DMS114 treated with DMSO at 0.1 percent for 48 hours (cell line): ENCODE measurements at regions not wholly inside any gene's neighbourhood (a gene's known extent, or its start where the extent isn't known, plus 50 kb on each side); places are given as distances from the start of the nearest gene placed in this dataset.

Source experiments
- DNase-seq: peaks from one replicate; lab custom pipeline; 2025; ENCODE audit not compliant: unreplicated experiment; lab: John Stamatoyannopoulos, UW

GRCh38 chr12:22893878-22894277 is 268.9 kb downstream of the ETNK1 start:
- no peak for DNase-seq

GRCh38 chr12:22899184-22899583 is 274.2 kb downstream of the ETNK1 start:
- no peak for DNase-seq

- DNase-seq: no peak
Observed at GRCh38 chr12:22900401-22900800, 275.4 kb downstream of the ETNK1 start.

- no peak for DNase-seq
Observed at GRCh38 chr12:22904485-22904884, 279.5 kb downstream of the ETNK1 start.

- DNase-seq: no peak
Observed at GRCh38 chr12:22916241-22916640, 291.3 kb downstream of the ETNK1 start.

- no peak for DNase-seq
Observed at GRCh38 chr12:22916815-22917214, 291.8 kb downstream of the ETNK1 start.

- DNase-seq: no peak
Observed at GRCh38 chr12:22919883-22920282, 294.9 kb downstream of the ETNK1 start.

GRCh38 chr12:22923768-22924167 is 298.8 kb downstream of the ETNK1 start:
- no peak for DNase-seq

- DNase-seq: no peak
Observed at GRCh38 chr12:22924391-22924790, 299.4 kb downstream of the ETNK1 start.

GRCh38 chr12:22925623-22926022 is 300.7 kb downstream of the ETNK1 start:
- DNase-seq: no peak

GRCh38 chr12:22932431-22932830 is 307.5 kb downstream of the ETNK1 start:
- no peak for DNase-seq

GRCh38 chr12:22935090-22935489 is 310.1 kb downstream of the ETNK1 start:
- DNase-seq: no peak

GRCh38 chr12:22935501-22935900 is 310.5 kb downstream of the ETNK1 start:
- no peak for DNase-seq

GRCh38 chr12:22938323-22938722 is 313.4 kb downstream of the ETNK1 start:
- DNase-seq: no peak

- DNase-seq: no peak
Observed at GRCh38 chr12:22951206-22951605, 326.2 kb downstream of the ETNK1 start.

GRCh38 chr12:22956690-22957089 is 331.7 kb downstream of the ETNK1 start:
- DNase-seq: no peak

GRCh38 chr12:22967171-22967570 is 342.2 kb downstream of the ETNK1 start:
- no peak for DNase-seq

GRCh38 chr12:22969521-22969920 is 344.6 kb downstream of the ETNK1 start:
- no peak for DNase-seq

GRCh38 chr12:22971247-22971646 is 346.3 kb downstream of the ETNK1 start:
- no peak for DNase-seq

- no peak for DNase-seq
Observed at GRCh38 chr12:22971701-22972191, 346.8 kb downstream of the ETNK1 start.

- no peak for DNase-seq
Observed at GRCh38 chr12:22974865-22975264, 349.9 kb downstream of the ETNK1 start.

- DNase-seq: no peak
Observed at GRCh38 chr12:22978962-22979361, 354.0 kb downstream of the ETNK1 start.

GRCh38 chr12:22979854-22980469 is 355.0 kb downstream of the ETNK1 start:
- DNase-seq: no peak
